Neural progenitor cell (in vitro differentiated cells): ENCODE measurements at regions not wholly inside any gene's neighbourhood (a gene's known extent, or its start where the extent isn't known, plus 50 kb on each side); places are given as distances from the start of the nearest gene placed in this dataset.

Experiments used
- DNase-seq: peaks from one replicate; pipeline ENCODE4 v3.0.0-alpha.2; 2016; ENCODE audit warnings: low spot score
- H2AFZ ChIP-seq: fragments of 200-600 bp; sonication (generic); replicated peaks from 2 replicates; pipeline ENCODE4 v1.6.1; 2016; ENCODE audit warnings: antibody characterized with exemption
- H3F3A ChIP-seq: fragments of 200-600 bp; sonication (generic); 2 replicates; pipeline ENCODE4 v1.6.1; 2016; ENCODE audit warnings: antibody characterized with exemption, low read depth
- H3K27ac ChIP-seq: fragments of 200-600 bp; sonication (generic); 2 replicates; pipeline ENCODE4 v1.5.1; 2016; ENCODE audit warnings: mild to moderate bottlenecking
- H3K27me3 ChIP-seq: fragments of 200-600 bp; sonication (generic); 2 replicates; pipeline ENCODE4 v1.6.1; 2016; ENCODE audit warnings: mild to moderate bottlenecking, moderate library complexity
- H3K36me3 ChIP-seq: fragments of 200-600 bp; sonication (generic); 2 replicates; pipeline ENCODE4 v1.5.1; 2016
- H3K4me1 ChIP-seq: fragments of 200-600 bp; sonication (generic); 2 replicates; pipeline ENCODE4 v1.6.1; 2016; ENCODE audit warnings: mixed run types
- H3K4me2 ChIP-seq: fragments of 200-600 bp; sonication (generic); 2 replicates; pipeline ENCODE4 v1.6.1; 2016
- H3K4me3 ChIP-seq: fragments of 200-600 bp; sonication (generic); 2 replicates; pipeline ENCODE4 v1.5.1; 2016
- H3K79me2 ChIP-seq: fragments of 200-600 bp; sonication (generic); 2 replicates; pipeline ENCODE4 v1.6.1; 2016; ENCODE audit warnings: low read depth
- H3K9ac ChIP-seq: fragments of 200-600 bp; sonication (generic); 2 replicates; pipeline ENCODE4 v1.6.1; 2016
- H3K9me3 ChIP-seq: fragments of 200-600 bp; sonication (generic); 2 replicates; pipeline ENCODE4 v1.5.1; 2016; ENCODE audit warnings: low read depth
- H4K20me1 ChIP-seq: fragments of 200-600 bp; sonication (generic); 2 replicates; pipeline ENCODE4 v1.6.1; 2016; ENCODE audit warnings: low read depth
- H3K27ac Mint-ChIP-seq: 3 replicates; pipeline ENCODE4 v1.8.0; 2021; ENCODE audit warnings: mixed read lengths
- H3K27me3 Mint-ChIP-seq: 2 replicates; pipeline ENCODE4 v1.8.0; 2022; ENCODE audit warnings: low read depth, mild to moderate bottlenecking, inconsistent platforms, moderate library complexity, mixed read lengths; ENCODE audit not compliant: insufficient read depth
- H3K36me3 Mint-ChIP-seq: 3 replicates; pipeline ENCODE4 v1.8.0; 2021; ENCODE audit warnings: mixed read lengths
- H3K4me1 Mint-ChIP-seq: 3 replicates; pipeline ENCODE4 v1.8.0; 2021; ENCODE audit warnings: mixed read lengths
- H3K4me3 Mint-ChIP-seq: 3 replicates; pipeline ENCODE4 v1.8.0; 2021; ENCODE audit warnings: mild to moderate bottlenecking, moderate library complexity, mixed read lengths
- H3K9me3 Mint-ChIP-seq: 3 replicates; pipeline ENCODE4 v1.8.0; 2020; ENCODE audit warnings: mixed read lengths
- EZH2 ChIP-seq: fragments of 200-600 bp; sonication (generic); IDR thresholded peaks from 2 replicates; pipeline ENCODE4 v1.6.1; 2017; ENCODE audit warnings: antibody characterized with exemption, mild to moderate bottlenecking, moderate library complexity
- EZH2phosphoT487 ChIP-seq: fragments of 200-600 bp; sonication (generic); IDR thresholded peaks from 2 replicates; pipeline ENCODE4 v1.6.1; 2017; ENCODE audit warnings: antibody characterized with exemption
- TF ChIP-seq, protein P1 (sequence below): fragments of 200-600 bp; sonication (generic); IDR thresholded peaks from 2 replicates; pipeline ENCODE4 v1.5.1; 2017; ENCODE audit warnings: antibody characterized with exemption, mild to moderate bottlenecking

DNA sequence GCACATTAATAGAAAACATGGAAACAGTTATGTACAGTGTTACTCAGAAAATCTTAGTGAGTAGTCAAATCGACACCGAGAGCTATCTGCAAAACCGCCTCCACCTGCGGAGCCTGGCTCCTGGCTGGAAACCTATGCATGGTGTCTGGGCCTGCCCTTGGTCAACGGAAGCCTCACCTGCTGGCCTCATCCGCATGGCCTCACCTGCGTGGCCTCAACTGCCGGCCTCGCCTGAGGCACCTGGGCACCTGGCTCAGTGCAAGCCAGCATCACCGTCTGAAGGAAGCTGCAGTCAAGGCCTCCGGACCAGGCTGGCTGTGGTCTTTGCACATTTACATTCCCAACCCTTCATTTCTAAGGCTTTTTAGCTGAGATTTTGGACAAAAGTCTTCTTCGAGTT lies 352.1 kb downstream of the POM121L12 start:
- no peaks in the 10 kb centered on the region for H3K9me3 Mint-ChIP-seq
- H3K4me1 Mint-ChIP-seq: no peaks in the 10 kb centered on the region
- no peaks in the 10 kb centered on the region for H3K9me3 ChIP-seq
- no peaks in the 10 kb centered on the region for H3K27me3 Mint-ChIP-seq
- H3K4me1 ChIP-seq: no peaks in the 10 kb centered on the region
- no peaks in the 10 kb centered on the region for H4K20me1 ChIP-seq
- H3K36me3 ChIP-seq: no peaks in the 10 kb centered on the region
- no peak overlapping the region for H2AFZ ChIP-seq
- no peak overlapping the region for H3K4me3 Mint-ChIP-seq
- no peak overlapping the region for H3K9ac ChIP-seq
- H3K4me3 ChIP-seq: no peak overlapping the region
- no peaks in the 10 kb centered on the region for H3K36me3 Mint-ChIP-seq
- no peak overlapping the region for H3K4me2 ChIP-seq
- H3K79me2 ChIP-seq: no peaks in the 10 kb centered on the region
- H3K27ac ChIP-seq: no peak overlapping the region
- no peak for DNase-seq
- TF ChIP-seq, protein P1, sequence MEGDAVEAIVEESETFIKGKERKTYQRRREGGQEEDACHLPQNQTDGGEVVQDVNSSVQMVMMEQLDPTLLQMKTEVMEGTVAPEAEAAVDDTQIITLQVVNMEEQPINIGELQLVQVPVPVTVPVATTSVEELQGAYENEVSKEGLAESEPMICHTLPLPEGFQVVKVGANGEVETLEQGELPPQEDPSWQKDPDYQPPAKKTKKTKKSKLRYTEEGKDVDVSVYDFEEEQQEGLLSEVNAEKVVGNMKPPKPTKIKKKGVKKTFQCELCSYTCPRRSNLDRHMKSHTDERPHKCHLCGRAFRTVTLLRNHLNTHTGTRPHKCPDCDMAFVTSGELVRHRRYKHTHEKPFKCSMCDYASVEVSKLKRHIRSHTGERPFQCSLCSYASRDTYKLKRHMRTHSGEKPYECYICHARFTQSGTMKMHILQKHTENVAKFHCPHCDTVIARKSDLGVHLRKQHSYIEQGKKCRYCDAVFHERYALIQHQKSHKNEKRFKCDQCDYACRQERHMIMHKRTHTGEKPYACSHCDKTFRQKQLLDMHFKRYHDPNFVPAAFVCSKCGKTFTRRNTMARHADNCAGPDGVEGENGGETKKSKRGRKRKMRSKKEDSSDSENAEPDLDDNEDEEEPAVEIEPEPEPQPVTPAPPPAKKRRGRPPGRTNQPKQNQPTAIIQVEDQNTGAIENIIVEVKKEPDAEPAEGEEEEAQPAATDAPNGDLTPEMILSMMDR: no peak
- TF ChIP-seq EZH2phosphoT487 (no peak), EZH2 (no peak)
- no peak overlapping the region for H3K27ac Mint-ChIP-seq
- H3K27me3 ChIP-seq: no peaks in the 10 kb centered on the region
- H3F3A ChIP-seq: no peaks in the 10 kb centered on the region

DNA sequence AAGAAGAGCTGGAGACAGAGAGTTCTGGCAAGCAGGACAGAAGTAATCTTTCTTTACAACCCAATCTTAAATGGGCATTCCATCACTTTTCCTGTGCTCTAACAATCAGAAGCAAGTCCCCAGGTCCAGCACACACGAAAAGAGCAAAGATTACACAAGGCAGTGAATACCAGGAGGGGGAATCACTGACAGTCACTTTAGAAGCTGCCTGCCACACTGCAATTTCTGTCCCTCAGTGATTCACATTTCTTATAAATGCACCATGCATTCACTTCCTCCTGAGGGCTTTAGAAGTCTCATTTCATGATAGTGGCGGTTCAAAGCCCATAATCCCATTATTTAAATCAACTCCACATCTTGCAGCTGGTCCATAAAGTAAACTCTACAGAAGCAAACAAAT lies 362.5 kb downstream of the POM121L12 start:
- H3K36me3 ChIP-seq: no peaks in the 10 kb centered on the region
- no peak overlapping the region for H2AFZ ChIP-seq
- no peaks in the 10 kb centered on the region for H4K20me1 ChIP-seq
- H3K4me1 ChIP-seq: no peaks in the 10 kb centered on the region
- H3K9ac ChIP-seq: no peak overlapping the region
- no peaks in the 10 kb centered on the region for H3K9me3 ChIP-seq
- TF ChIP-seq, protein P1: no peak
- TF ChIP-seq EZH2phosphoT487 (no peak), EZH2 (no peak)
- H3K4me3 ChIP-seq: no peak overlapping the region
- H3K79me2 ChIP-seq: no peaks in the 10 kb centered on the region
- H3K4me1 Mint-ChIP-seq: no peaks in the 10 kb centered on the region
- H3K27me3 Mint-ChIP-seq: no peaks in the 10 kb centered on the region
- H3K27ac ChIP-seq: no peak overlapping the region
- H3F3A ChIP-seq: no peaks in the 10 kb centered on the region
- no peak for DNase-seq
- no peaks in the 10 kb centered on the region for H3K9me3 Mint-ChIP-seq
- H3K27ac Mint-ChIP-seq: no peak overlapping the region
- H3K36me3 Mint-ChIP-seq: no peaks in the 10 kb centered on the region
- H3K4me3 Mint-ChIP-seq: no peak overlapping the region
- no peak overlapping the region for H3K4me2 ChIP-seq
- no peaks in the 10 kb centered on the region for H3K27me3 ChIP-seq

DNA sequence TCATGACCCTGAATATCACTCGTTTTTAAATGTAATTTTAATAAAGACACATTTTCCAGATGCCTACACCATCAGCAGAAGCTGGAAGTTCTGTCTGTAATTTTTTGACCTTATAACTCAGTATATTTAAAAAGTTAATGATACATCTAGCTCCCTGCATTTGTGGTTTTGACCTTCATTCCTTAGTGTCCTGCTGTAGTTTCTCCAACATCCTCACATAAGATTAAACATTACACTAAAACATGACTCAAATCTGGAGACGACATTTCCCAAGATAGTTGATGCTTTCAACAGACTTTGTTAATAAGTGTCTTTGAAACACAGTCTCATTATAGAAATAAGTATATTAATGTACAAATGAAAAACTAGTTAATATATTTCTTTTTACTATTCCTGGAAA lies 363.1 kb downstream of the POM121L12 start:
- no peaks in the 10 kb centered on the region for H4K20me1 ChIP-seq
- H2AFZ ChIP-seq: no peak overlapping the region
- H3K36me3 Mint-ChIP-seq: no peaks in the 10 kb centered on the region
- DNase-seq: no peak
- H3K4me3 ChIP-seq: no peak overlapping the region
- no peak overlapping the region for H3K27ac ChIP-seq
- H3K4me1 ChIP-seq: no peaks in the 10 kb centered on the region
- H3K9me3 ChIP-seq: no peaks in the 10 kb centered on the region
- H3F3A ChIP-seq: no peaks in the 10 kb centered on the region
- no peak for TF ChIP-seq EZH2phosphoT487
- TF ChIP-seq EZH2: no peak
- TF ChIP-seq, protein P1: no peak
- no peaks in the 10 kb centered on the region for H3K27me3 ChIP-seq
- no peak overlapping the region for H3K4me2 ChIP-seq
- H3K27ac Mint-ChIP-seq: no peak overlapping the region
- H3K36me3 ChIP-seq: no peaks in the 10 kb centered on the region
- no peaks in the 10 kb centered on the region for H3K79me2 ChIP-seq
- no peaks in the 10 kb centered on the region for H3K9me3 Mint-ChIP-seq
- no peak overlapping the region for H3K9ac ChIP-seq
- no peak overlapping the region for H3K4me3 Mint-ChIP-seq
- no peaks in the 10 kb centered on the region for H3K4me1 Mint-ChIP-seq
- H3K27me3 Mint-ChIP-seq: no peaks in the 10 kb centered on the region

DNA sequence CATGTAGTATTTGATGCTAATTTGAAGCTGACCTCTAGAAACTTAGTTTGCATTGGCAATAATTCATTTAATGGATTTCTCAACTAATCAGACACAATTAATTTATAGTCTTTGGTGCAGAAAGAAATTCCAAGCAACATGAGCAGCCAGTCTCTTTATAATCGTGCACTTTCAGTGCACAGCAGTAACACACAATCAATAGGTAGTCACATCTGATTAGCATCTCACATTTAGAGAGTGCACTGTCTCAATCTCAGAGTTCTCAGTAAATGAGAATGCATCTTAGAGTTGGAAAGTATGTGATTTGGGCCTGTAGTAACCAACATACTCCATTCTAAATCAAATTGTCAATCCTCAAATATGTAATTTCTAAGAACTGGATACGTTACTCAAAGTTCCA lies 377.6 kb downstream of the POM121L12 start:
- no peak overlapping the region for H3K27ac Mint-ChIP-seq
- Histone ChIP-seq H3K79me2 (no peaks in the 10 kb centered on the region), H4K20me1 (no peaks in the 10 kb centered on the region), H3K27me3 (no peaks in the 10 kb centered on the region), H2AFZ (no peak overlapping the region), H3F3A (no peaks in the 10 kb centered on the region), H3K4me1 (no peaks in the 10 kb centered on the region), H3K4me3 (no peak overlapping the region), H3K27ac (no peak overlapping the region), H3K36me3 (no peaks in the 10 kb centered on the region), H3K9me3 (no peaks in the 10 kb centered on the region), H3K4me2 (no peak overlapping the region), H3K9ac (no peak overlapping the region)
- H3K9me3 Mint-ChIP-seq: no peaks in the 10 kb centered on the region
- H3K4me3 Mint-ChIP-seq: no peak overlapping the region
- no peaks in the 10 kb centered on the region for H3K36me3 Mint-ChIP-seq
- H3K4me1 Mint-ChIP-seq: no peaks in the 10 kb centered on the region
- no peaks in the 10 kb centered on the region for H3K27me3 Mint-ChIP-seq
- TF ChIP-seq, protein P1: no peak
- TF ChIP-seq EZH2phosphoT487: no peak
- no peak for TF ChIP-seq EZH2
- no peak for DNase-seq
